Pancreas (tissue), 10 donors: ENCODE measurements at regions not wholly inside any gene's neighbourhood (a gene's known extent, or its start where the extent isn't known, plus 50 kb on each side); places are given as distances from the start of the nearest gene placed in this dataset.

Experiments
- ATAC-seq, 4 donors: fragments of 200-7000 bp; cut with Tn5 transposase; one replicate each; pipeline versions ENCODE4 v1.8.0 to v1.9.1; 2020; ENCODE audit warnings: mild to moderate bottlenecking in 4 of 4, moderate library complexity in 4 of 4
- DNase-seq, 6 donors: peaks; one replicate each; pipeline ENCODE4 v3.0.0-alpha.2; 2020
- FAIRE-seq: peaks from 2 replicates; lab custom pipeline; 2012; peaks lifted over from hg19 to GRCh38; lab: Jason Lieb, UNC
- H3K27ac ChIP-seq, 4 donors: fragments of 200-600 bp; sonication (generic); 1 replicate in 3 of 4; 2 replicates in 1 of 4; pipeline versions ENCODE4 v1.5.0 to v1.8.0; 2020
- H3K27me3 ChIP-seq, 4 donors: fragments of 200-600 bp; one replicate each; pipeline ENCODE4 v1.8.0; 2021
- H3K36me3 ChIP-seq, 3 donors: fragments of 200-600 bp; sonication (generic) in 1 of 3; one replicate each; pipeline versions ENCODE4 v1.5.0 to v1.8.0; 2020 to 2021
- H3K4me1 ChIP-seq, 3 donors: fragments of 200-600 bp; one replicate each; pipeline ENCODE4 v1.8.0; 2021
- H3K4me3 ChIP-seq, 4 donors: fragments of 200-600 bp; sonication (generic) in 2 of 4; one replicate each; pipeline versions ENCODE4 v1.5.0 to v1.8.0; 2020 to 2021
- H3K9me3 ChIP-seq, 4 donors: fragments of 200-600 bp; one replicate each; pipeline ENCODE4 v1.8.0; 2021
- CTCF ChIP-seq, 4 donors: fragments of 200-600 bp; sonication (generic) in 3 of 4; IDR thresholded peaks; one replicate each; pipeline versions ENCODE4 v1.5.0 to v1.8.0; 2021; ENCODE audit warnings: antibody characterized with exemption in 4 of 4
- WGBS, 2 donors: extraction: QIAGEN DNeasy Blood & Tissue Kit; methylation state at CpG; one replicate each; pipeline ENCODE4 v1.1.7; 2013; 5-methylcytosine and 5-hydroxymethylcytosine counted together
- intact Hi-C, 3 donors: fragments of 100-400 bp; cut with DNase I; formaldehyde crosslinking; loops; one replicate each; pipeline versions ENCODE4 v1.11.1 to v1.14.2; 2022
- donor health status: healthy with polysubstance abuse.
- donor health status: DM: no; HTN: no; CAD: no; lungs with moderate emphysema.
- donor health status: DM: no; HTN: no; CAD: no.
- donor health status: control.
- donor health status: control.
- donor health status: Bipolar disorder and iron deficiency.
- donor health status: DM: yes; HTN: yes; CAD: no.
- donor health status: DM: no; HTN: no; CAD: no.
- donor health status: DM: no; HTN: no; CAD: no.
- donor health status: DM: yes; HTN: yes; CAD: no.

GRCh38 chr15:95345867-95346266 is 984.6 kb upstream of the NR2F2 start:
- no peak for TF ChIP-seq CTCF (IDR thresholded peaks at IDR 0.05)
- Histone ChIP-seq H3K4me1 (no peaks in the 10 kb centered on the region), H3K27ac (no peak overlapping the region), H3K4me3 (no peak overlapping the region), H3K36me3 (no peaks in the 10 kb centered on the region), H3K9me3 (no peaks in the 10 kb centered on the region), H3K27me3 (peaks cover 0 to 4% (median 0%) of the 10 kb centered on the region in 4 donors)
- no peak for FAIRE-seq
- no peak for DNase-seq
- ATAC-seq = no peak
- intact Hi-C loops = no loop called here
- 52 to 69% methylated on average over 4 of the region's 4 CpGs for WGBS, 2 donors

GRCh38 chr15:95346721-95347475 is 983.6 kb upstream of the NR2F2 start:
- no peak for ATAC-seq
- 56 to 77% methylated on average over 5 of the region's 5 CpGs for WGBS, 2 donors
- intact Hi-C loops = no loop called here
- Histone ChIP-seq H3K27me3 (peaks cover 0 to 6% (median 0%) of the 10 kb centered on the region in 4 donors), H3K4me3 (no peak overlapping the region), H3K4me1 (no peaks in the 10 kb centered on the region), H3K9me3 (no peaks in the 10 kb centered on the region), H3K36me3 (no peaks in the 10 kb centered on the region), H3K27ac (no peak overlapping the region)
- FAIRE-seq = no peak
- no peak for DNase-seq
- TF ChIP-seq CTCF (IDR thresholded peaks at IDR 0.05) = no peak

GRCh38 chr15:95347837-95348236 is 982.7 kb upstream of the NR2F2 start:
- intact Hi-C loops = no loop called here

GRCh38 chr15:95350908-95351307 is 979.6 kb upstream of the NR2F2 start:
- ATAC-seq (no peak), DNase-seq (no peak), FAIRE-seq (no peak)
- no peak for TF ChIP-seq CTCF (IDR thresholded peaks at IDR 0.05)
- Histone ChIP-seq H3K36me3 (no peaks in the 10 kb centered on the region), H3K9me3 (no peaks in the 10 kb centered on the region), H3K27ac (no peak overlapping the region), H3K27me3 (peaks cover 0 to 6% (median 2%) of the 10 kb centered on the region in 4 donors), H3K4me3 (no peak overlapping the region), H3K4me1 (no peaks in the 10 kb centered on the region)
- WGBS, 2 donors = 67 to 68% methylated on average over 3 of the region's 3 CpGs
- intact Hi-C loops = no loop called here

More at GRCh38 chr15:95347837-95348236, 982.7 kb upstream of the NR2F2 start:
- WGBS, 2 donors = 49 to 83% methylated on average over 1 of the region's 1 CpG
- no peak for DNase-seq
- Histone ChIP-seq H3K27ac (no peak overlapping the region), H3K9me3 (no peaks in the 10 kb centered on the region), H3K36me3 (no peaks in the 10 kb centered on the region), H3K4me1 (no peaks in the 10 kb centered on the region), H3K4me3 (no peak overlapping the region), H3K27me3 (peaks cover 0 to 6% (median 0%) of the 10 kb centered on the region in 4 donors)
- ATAC-seq = no peak
- TF ChIP-seq CTCF (IDR thresholded peaks at IDR 0.05) = no peak
- FAIRE-seq = no peak

- no peak for TF ChIP-seq CTCF (IDR thresholded peaks at IDR 0.05)
- no peak for ATAC-seq
- H3K4me1 ChIP-seq = no peaks in the 10 kb centered on the region
- DNase-seq = no peak
- no peak overlapping the region for H3K27ac ChIP-seq
- H3K27me3 ChIP-seq = peaks cover 0 to 6% (median 2%) of the 10 kb centered on the region in 4 donors
- no peaks in the 10 kb centered on the region for H3K36me3 ChIP-seq
- intact Hi-C loops = no loop called here
- WGBS, 2 donors = 79 to 85% methylated on average over 9 of the region's 9 CpGs
- H3K4me3 ChIP-seq = no peak overlapping the region
- FAIRE-seq = no peak
- no peaks in the 10 kb centered on the region for H3K9me3 ChIP-seq
Observed at GRCh38 chr15:95352631-95353187, 977.8 kb upstream of the NR2F2 start.
